GM06990 (cell line): ENCODE measurements at regions not wholly inside any gene's neighbourhood (a gene's known extent, or its start where the extent isn't known, plus 50 kb on each side); places are given as distances from the start of the nearest gene placed in this dataset.

Source experiments
- DNase-seq: peaks from one replicate; pipeline ENCODE4 v3.0.0-alpha.2; 2011; ENCODE audit not compliant: insufficient read length; ENCODE audit errors: extremely low read depth
- H3K27me3 ChIP-seq: replicated peaks from 2 replicates; pipeline ENCODE4 v1.6.0; 2011; ENCODE audit warnings: low read length; ENCODE audit not compliant: control insufficient read depth, insufficient read depth
- H3K36me3 ChIP-seq: 2 replicates; pipeline ENCODE4 v1.5.1; 2011; ENCODE audit warnings: low read length; ENCODE audit not compliant: control insufficient read depth, insufficient read depth
- H3K4me3 ChIP-seq: replicated peaks from 2 replicates; pipeline ENCODE4 v1.5.1; 2011; ENCODE audit warnings: low read depth, mild to moderate bottlenecking, control low read depth, low read length
- TF ChIP-seq, protein P1 (sequence below): IDR thresholded peaks from 2 replicates; pipeline ENCODE4 v1.5.1; 2011; ENCODE audit warnings: low read length, control low read depth, mild to moderate bottlenecking, inconsistent platforms; ENCODE audit not compliant: insufficient read depth, poor library complexity, severe bottlenecking

DNA sequence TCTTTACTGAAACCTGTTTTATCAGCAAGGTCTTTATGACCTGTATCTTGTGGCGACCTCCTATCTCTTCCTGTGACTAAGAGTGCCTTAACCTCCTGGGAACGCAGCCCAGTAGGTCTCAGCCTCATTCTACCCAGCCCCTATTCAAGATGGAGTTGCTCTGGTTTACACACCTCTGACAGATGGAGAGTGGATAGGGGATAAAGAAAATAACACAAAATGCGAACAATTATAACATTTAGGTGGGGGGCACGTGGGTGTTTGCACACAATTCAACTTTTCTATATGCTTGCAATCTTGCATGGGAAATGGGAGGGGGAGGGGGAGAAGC, 83.3 kb downstream of the RMI2 start:
- no peak for DNase-seq
- Histone ChIP-seq H3K27me3 (no peaks in the 10 kb centered on the region), H3K36me3 (no peaks in the 10 kb centered on the region), H3K4me3 (no peak overlapping the region)
- TF ChIP-seq, protein P1, sequence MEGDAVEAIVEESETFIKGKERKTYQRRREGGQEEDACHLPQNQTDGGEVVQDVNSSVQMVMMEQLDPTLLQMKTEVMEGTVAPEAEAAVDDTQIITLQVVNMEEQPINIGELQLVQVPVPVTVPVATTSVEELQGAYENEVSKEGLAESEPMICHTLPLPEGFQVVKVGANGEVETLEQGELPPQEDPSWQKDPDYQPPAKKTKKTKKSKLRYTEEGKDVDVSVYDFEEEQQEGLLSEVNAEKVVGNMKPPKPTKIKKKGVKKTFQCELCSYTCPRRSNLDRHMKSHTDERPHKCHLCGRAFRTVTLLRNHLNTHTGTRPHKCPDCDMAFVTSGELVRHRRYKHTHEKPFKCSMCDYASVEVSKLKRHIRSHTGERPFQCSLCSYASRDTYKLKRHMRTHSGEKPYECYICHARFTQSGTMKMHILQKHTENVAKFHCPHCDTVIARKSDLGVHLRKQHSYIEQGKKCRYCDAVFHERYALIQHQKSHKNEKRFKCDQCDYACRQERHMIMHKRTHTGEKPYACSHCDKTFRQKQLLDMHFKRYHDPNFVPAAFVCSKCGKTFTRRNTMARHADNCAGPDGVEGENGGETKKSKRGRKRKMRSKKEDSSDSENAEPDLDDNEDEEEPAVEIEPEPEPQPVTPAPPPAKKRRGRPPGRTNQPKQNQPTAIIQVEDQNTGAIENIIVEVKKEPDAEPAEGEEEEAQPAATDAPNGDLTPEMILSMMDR, result no peak

DNA sequence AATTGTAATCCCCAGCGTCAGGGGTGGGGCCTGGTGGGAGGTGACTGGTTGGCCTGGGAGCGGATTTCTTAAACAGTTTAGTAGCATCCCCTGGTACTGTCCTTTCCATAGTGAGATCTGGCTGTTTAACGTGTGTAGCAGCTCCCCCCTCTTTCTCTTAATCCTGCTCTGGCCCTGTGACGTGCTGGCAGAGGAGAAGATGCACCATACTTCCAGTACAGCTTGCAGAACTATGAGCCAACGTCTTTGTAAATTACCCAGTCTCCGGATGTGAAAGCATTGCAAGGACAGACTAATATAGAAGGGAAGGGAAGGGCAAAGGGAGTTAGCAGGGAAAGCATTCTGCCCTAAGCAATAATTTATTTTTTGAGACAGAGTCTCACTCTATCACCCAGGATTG, 83.9 kb downstream of the RMI2 start:
- H3K4me3 ChIP-seq, result no peak overlapping the region
- H3K27me3 ChIP-seq, result no peaks in the 10 kb centered on the region
- no peaks in the 10 kb centered on the region for H3K36me3 ChIP-seq
- TF ChIP-seq, protein P1, result no peak
- no peak for DNase-seq

DNA sequence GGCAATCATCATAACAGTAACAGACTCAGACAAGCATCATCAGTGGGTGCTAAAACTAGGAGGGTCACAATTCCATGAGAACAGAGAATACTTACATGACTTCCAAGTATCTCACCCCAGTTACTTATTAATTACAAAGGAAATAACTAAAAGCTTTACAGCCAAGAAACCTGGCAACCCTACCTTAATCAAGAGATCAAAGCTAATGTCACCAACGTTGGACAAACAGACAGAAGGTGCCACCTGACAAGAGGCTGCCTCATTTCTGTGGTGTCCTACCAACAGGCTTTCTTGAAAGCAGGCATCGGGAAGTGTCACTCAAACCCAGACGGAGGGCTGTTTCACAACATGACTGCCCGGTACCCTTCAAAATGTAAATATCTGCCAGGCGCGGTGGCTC, 84.6 kb downstream of the RMI2 start:
- TF ChIP-seq, protein P1, result no peak
- DNase-seq, result no peak
- no peaks in the 10 kb centered on the region for H3K27me3 ChIP-seq
- H3K4me3 ChIP-seq, result no peak overlapping the region
- H3K36me3 ChIP-seq, result no peaks in the 10 kb centered on the region

DNA sequence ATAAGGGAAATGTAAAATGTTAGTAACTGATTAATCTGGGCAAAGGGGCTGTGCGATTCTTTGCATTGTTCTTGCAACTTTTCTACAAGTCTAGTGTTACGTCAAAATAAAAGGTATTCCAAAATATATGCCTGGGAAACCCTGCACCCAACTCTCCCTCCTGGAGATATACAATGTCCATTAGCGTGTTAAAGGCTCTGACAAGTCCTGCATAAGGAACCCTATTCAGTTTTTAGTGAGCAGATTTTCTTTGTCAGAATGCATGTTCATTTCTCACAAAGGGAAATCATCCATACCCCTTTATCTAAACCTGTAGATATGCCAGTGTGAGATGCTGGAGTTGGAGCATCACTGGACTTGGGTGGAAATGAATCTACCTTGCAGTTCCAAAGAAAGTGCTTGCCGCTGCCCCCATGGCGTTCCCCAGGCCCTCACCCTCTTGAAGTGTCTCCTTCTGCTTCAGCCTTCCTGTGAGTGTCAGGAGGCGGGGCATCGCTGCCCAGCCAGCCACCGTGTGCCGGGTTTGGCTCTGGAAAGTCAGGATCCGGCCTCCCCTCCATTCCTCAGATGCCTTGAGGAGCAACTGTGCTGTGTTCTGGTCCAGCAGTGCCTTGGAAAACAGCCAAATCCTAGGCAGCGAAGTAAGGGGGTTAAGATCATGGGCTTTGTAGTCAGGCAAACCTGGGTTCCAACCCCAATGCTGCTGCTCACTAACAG, 85.5 kb downstream of the RMI2 start:
- Histone ChIP-seq H3K36me3 (no peaks in the 10 kb centered on the region), H3K27me3 (no peaks in the 10 kb centered on the region), H3K4me3 (no peak overlapping the region)
- TF ChIP-seq, protein P1, result no peak
- DNase-seq, result no peak

DNA sequence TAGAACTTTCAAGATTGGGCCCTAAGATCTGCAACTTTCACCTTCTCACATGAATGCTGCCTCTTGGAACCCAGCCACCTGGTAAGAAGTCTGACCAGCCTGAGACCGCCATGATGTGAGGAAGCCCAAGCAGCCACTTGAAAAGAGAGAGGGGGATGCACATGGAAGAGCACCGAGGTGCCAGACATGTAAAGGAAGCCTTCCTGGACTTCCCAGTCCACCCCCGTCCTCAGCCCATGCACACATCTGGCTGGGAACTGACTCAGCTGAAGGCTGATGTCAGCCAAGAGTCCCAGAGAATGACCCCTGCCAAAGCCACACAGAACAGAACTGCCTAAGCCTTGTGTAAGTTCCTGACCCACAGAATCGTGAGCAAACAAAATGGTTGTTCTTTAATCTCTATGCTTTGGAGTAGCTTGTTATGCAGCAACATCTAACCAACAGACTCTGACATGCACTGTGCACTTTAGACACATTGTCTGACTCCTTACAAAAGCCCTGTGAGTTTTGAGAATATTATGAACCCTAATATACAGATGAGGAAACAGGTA, 86.7 kb downstream of the RMI2 start:
- Histone ChIP-seq H3K36me3 (no peaks in the 10 kb centered on the region), H3K27me3 (no peaks in the 10 kb centered on the region; the same call in 1 of the 2 replicates), H3K4me3 (no peak overlapping the region)
- TF ChIP-seq, protein P1, result no peak
- DNase-seq, result no peak

DNA sequence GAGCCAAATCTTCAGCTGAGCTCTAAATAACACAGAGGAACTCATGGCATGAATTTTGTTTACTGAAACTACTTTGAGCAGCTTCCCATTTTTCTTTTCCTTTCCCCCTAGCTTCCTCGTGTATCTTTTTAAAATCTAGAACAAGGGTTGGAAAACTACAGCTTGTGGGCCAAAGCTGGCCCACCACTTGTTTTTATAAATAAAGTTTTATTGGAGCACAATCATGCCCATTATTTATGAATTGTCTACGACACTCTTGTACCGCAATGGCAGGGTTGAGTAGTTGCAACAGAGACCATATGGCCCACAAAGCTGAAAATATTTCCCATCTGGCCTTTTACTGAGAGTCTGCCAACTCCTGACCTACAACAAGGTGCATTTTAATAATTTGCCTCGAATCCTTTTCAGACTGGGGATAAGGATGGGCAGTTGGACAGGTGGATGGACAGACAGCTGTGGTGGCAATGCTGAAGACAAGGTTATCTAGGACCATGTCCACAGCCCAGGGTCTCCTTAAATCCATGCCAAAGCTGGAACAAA, 87.7 kb downstream of the RMI2 start:
- Histone ChIP-seq H3K36me3 (no peaks in the 10 kb centered on the region), H3K27me3 (no peaks in the 10 kb centered on the region; the same call in 1 of the 2 replicates), H3K4me3 (no peak overlapping the region)
- DNase-seq, result no peak
- TF ChIP-seq, protein P1, result no peak
